SK-N-SH (cell line): ENCODE measurements at regions not wholly inside any gene's neighbourhood (a gene's known extent, or its start where the extent isn't known, plus 50 kb on each side); places are given as distances from the start of the nearest gene placed in this dataset.

Experiments used
- CTCF ChIA-PET: fragments of 300-600, 350-600 bp; formaldehyde crosslinking; extraction: SDS; loops from one replicate; lab custom pipeline; 2021; lab: Yijun Ruan, JAX
- POLR2A ChIA-PET: fragments of 350-600 bp; sonication (Branson Sonifier 250); formaldehyde crosslinking; extraction: SDS; loops from one replicate; lab custom pipeline; 2020; ENCODE audit warnings: antibody characterized with exemption, inconsistent platforms; lab: Yijun Ruan, JAX
- DNase-seq: peaks from one replicate; pipeline ENCODE4 v3.0.0; 2012
- H2AFZ ChIP-seq: fragments of 200-600 bp; sonication (generic); 2 replicates; pipeline ENCODE4 v1.8.1; 2016; ENCODE audit warnings: antibody characterized with exemption, mild to moderate bottlenecking, low read depth
- H3F3A ChIP-seq: fragments of 200-600 bp; sonication (generic); replicated peaks from 2 replicates; pipeline ENCODE3; 2016; ENCODE audit warnings: antibody characterized with exemption, mild to moderate bottlenecking; ENCODE audit not compliant: insufficient read depth
- H3K27ac ChIP-seq, 2 experiments: fragments of 200-500 bp in 1 of 2; fragments of 200-600 bp in 1 of 2; sonication (Bioruptor generic) in 1 of 2; sonication (generic), shearing (Covaris generic) in 1 of 2; 2 replicates each; pipeline versions ENCODE4 v1.5.1 to v1.6.1; 2014 to 2016; ENCODE audit warnings: low read depth in 2 of 2, inconsistent platforms in 1 of 2, low read length in 1 of 2, mild to moderate bottlenecking in 1 of 2, mixed read lengths in 1 of 2
- H3K27me3 ChIP-seq: fragments of 200-600 bp; sonication (generic), shearing (Covaris generic); 2 replicates; pipeline ENCODE4 v1.6.1; 2016; ENCODE audit warnings: mixed run types; ENCODE audit not compliant: insufficient read depth
- H3K36me3 ChIP-seq, 2 experiments: fragments of 200-500 bp in 1 of 2; fragments of 200-600 bp in 1 of 2; sonication (Bioruptor generic) in 1 of 2; sonication (generic) in 1 of 2; replicated peaks in 1 of 2; 2 replicates each; pipeline versions ENCODE3 to v1.5.1; 2014 to 2016; ENCODE audit warnings: low read length in 1 of 2, mild to moderate bottlenecking in 1 of 2; ENCODE audit not compliant: insufficient read depth in 2 of 2, control insufficient read depth in 1 of 2
- H3K4me1 ChIP-seq, 2 experiments: fragments of 200-500 bp in 1 of 2; fragments of 200-600 bp in 1 of 2; sonication (Bioruptor generic) in 1 of 2; sonication (generic), shearing (Covaris generic) in 1 of 2; 2 replicates each; pipeline versions ENCODE4 v1.5.1 to v1.6.1; 2014 to 2016; ENCODE audit warnings: low read depth in 1 of 2, low read length in 1 of 2, mixed run types in 1 of 2; ENCODE audit not compliant: insufficient read depth in 2 of 2, control insufficient read depth in 1 of 2
- H3K4me2 ChIP-seq: fragments of 200-600 bp; sonication (generic), shearing (Covaris generic); 2 replicates; pipeline ENCODE4 v1.6.1; 2017; ENCODE audit warnings: mixed run types
- H3K4me3 ChIP-seq, 2 experiments: fragments of 200-500 bp in 1 of 2; fragments of 200-600 bp in 1 of 2; sonication (Bioruptor generic) in 1 of 2; sonication (generic), shearing (Covaris generic) in 1 of 2; 2 replicates each; pipeline versions ENCODE4 v1.5.1 to v1.8.1; 2014 to 2016; ENCODE audit warnings: low read depth in 2 of 2, inconsistent platforms in 1 of 2, low read length in 1 of 2, mild to moderate bottlenecking in 1 of 2, mixed read lengths in 1 of 2, moderate library complexity in 1 of 2
- H3K79me2 ChIP-seq: fragments of 200-600 bp; sonication (generic); 2 replicates; pipeline ENCODE4 v1.8.1; 2017; ENCODE audit warnings: mild to moderate bottlenecking; ENCODE audit not compliant: insufficient read depth
- H3K9ac ChIP-seq: fragments of 200-600 bp; sonication (generic); 2 replicates; pipeline ENCODE4 v1.6.1; 2017; ENCODE audit warnings: mixed run types
- H3K9me2 ChIP-seq: fragments of 200-600 bp; sonication (generic); 2 replicates; pipeline ENCODE4 v1.6.1; 2017; ENCODE audit warnings: mixed run types
- H3K9me3 ChIP-seq: fragments of 200-600 bp; sonication (generic); 2 replicates; pipeline ENCODE4 v1.6.1; 2017; ENCODE audit warnings: mixed run types, mild to moderate bottlenecking, moderate library complexity
- H4K20me1 ChIP-seq: fragments of 200-600 bp; sonication (generic); 2 replicates; pipeline ENCODE4 v1.6.1; 2017; ENCODE audit warnings: mild to moderate bottlenecking, mixed run types; ENCODE audit not compliant: insufficient read depth
- CTCF ChIP-seq: fragments of 200-600 bp; sonication (generic); IDR thresholded peaks from 2 replicates; pipeline ENCODE4 v1.6.1; 2017; ENCODE audit warnings: antibody characterized with exemption, mild to moderate bottlenecking, moderate library complexity
- EZH2phosphoT487 ChIP-seq: fragments of 200-600 bp; sonication (generic); IDR thresholded peaks from 2 replicates; pipeline ENCODE4 v1.6.1; 2017; ENCODE audit warnings: low read depth, mixed run types, mild to moderate bottlenecking, antibody characterized with exemption, moderate library complexity, borderline replicate concordance
- FOSL2 ChIP-seq: IDR thresholded peaks from 2 replicates; pipeline ENCODE4 v1.4.0; 2012; ENCODE audit warnings: low read depth, mild to moderate bottlenecking, moderate library complexity, borderline replicate concordance
- FOXM1 ChIP-seq: IDR thresholded peaks from 2 replicates; pipeline ENCODE4 v1.4.0; 2012; ENCODE audit warnings: low read depth, mild to moderate bottlenecking
- GABPA ChIP-seq: IDR thresholded peaks from 2 replicates; pipeline ENCODE4 v1.4.0; 2012; ENCODE audit warnings: low read depth, mild to moderate bottlenecking
- MAX ChIP-seq: IDR thresholded peaks from 2 replicates; pipeline ENCODE4 v1.4.0; 2012; ENCODE audit warnings: low read depth
- NFIC ChIP-seq: IDR thresholded peaks from 2 replicates; pipeline ENCODE4 v1.4.0; 2012; ENCODE audit warnings: borderline replicate concordance
- POLR2AphosphoS5 ChIP-seq: IDR thresholded peaks from 2 replicates; pipeline ENCODE4 v1.6.1; 2012; ENCODE audit warnings: low read depth, low read length
- RAD21 ChIP-seq: IDR thresholded peaks from 2 replicates; pipeline ENCODE4 v1.6.1; 2012; ENCODE audit warnings: mild to moderate bottlenecking, low read length
- REST ChIP-seq: IDR thresholded peaks from 2 replicates; pipeline ENCODE4 v1.6.1; 2012; ENCODE audit warnings: mild to moderate bottlenecking, low read depth, low read length, moderate library complexity
- RFX5 ChIP-seq: IDR thresholded peaks from 2 replicates; pipeline ENCODE4 v1.6.1; 2012; ENCODE audit warnings: mild to moderate bottlenecking, improper control_type of control experiment, low read length
- SIN3A ChIP-seq: IDR thresholded peaks from 2 replicates; pipeline ENCODE4 v1.6.1; 2012; ENCODE audit warnings: low read depth, mild to moderate bottlenecking, low read length, moderate library complexity, borderline replicate concordance
- TAF1 ChIP-seq: IDR thresholded peaks from 2 replicates; pipeline ENCODE4 v1.6.1; 2012; ENCODE audit warnings: low read depth, mild to moderate bottlenecking, low read length, moderate library complexity, borderline replicate concordance
- TCF12 ChIP-seq: IDR thresholded peaks from 2 replicates; pipeline ENCODE4 v1.4.0; 2012
- TEAD4 ChIP-seq: IDR thresholded peaks from 2 replicates; pipeline ENCODE4 v1.4.0; 2012; ENCODE audit warnings: mild to moderate bottlenecking, borderline replicate concordance; ENCODE audit not compliant: insufficient read depth
- USF1 ChIP-seq: IDR thresholded peaks from 2 replicates; pipeline ENCODE4 v1.4.0; 2012; ENCODE audit warnings: low read depth, borderline replicate concordance
- USF2 ChIP-seq: fragments of 150-350 bp; IDR thresholded peaks from 2 replicates; pipeline ENCODE4 v1.6.1; 2017; ENCODE audit warnings: antibody characterized with exemption, low read length, low read depth, borderline replicate concordance
- YY1 ChIP-seq: IDR thresholded peaks from 2 replicates; pipeline ENCODE4 v1.4.0; 2012; ENCODE audit warnings: low read depth, mild to moderate bottlenecking
- WGBS: methylation state at CpG from one replicate; pipeline ENCODE4 v1.1.6; 2017; ENCODE audit warnings: low lambda C conversion rate; 5-methylcytosine and 5-hydroxymethylcytosine counted together

- TF ChIP-seq USF2 = no peak
- no peak for TF ChIP-seq RAD21
- no peak for TF ChIP-seq POLR2AphosphoS5
- TF ChIP-seq MAX = no peak
- no peak for TF ChIP-seq TEAD4
- TF ChIP-seq GABPA = no peak
- no peak for TF ChIP-seq RFX5
Measured at GRCh38 chr1:73772941-73773340, 425.0 kb downstream of the LRRIQ3 start (continued).

GRCh38 chr1:73771396-73771795 is 426.6 kb downstream of the LRRIQ3 start:
- Histone ChIP-seq H3K9ac (no peak overlapping the region), H3K27ac (no peak overlapping the region), H3K9me2 (no peaks in the 10 kb centered on the region), H3K9me3 (no peaks in the 10 kb centered on the region), H3K4me1 (no peaks in the 10 kb centered on the region), H3K79me2 (no peaks in the 10 kb centered on the region), H3K36me3 (no peaks in the 10 kb centered on the region), H3K4me2 (no peak overlapping the region), H4K20me1 (no peaks in the 10 kb centered on the region), H2AFZ (no peak overlapping the region), H3F3A (no peaks in the 10 kb centered on the region), H3K4me3 (no peak overlapping the region), H3K27me3 (no peaks in the 10 kb centered on the region)
- ChIA-PET CTCF (no interaction called here), POLR2A (no interaction called here)
- no peak for TF ChIP-seq SIN3A
- TF ChIP-seq RAD21 = no peak
- TF ChIP-seq GABPA = no peak
- no peak for TF ChIP-seq FOXM1
- no peak for TF ChIP-seq CTCF
- no peak for DNase-seq
- WGBS = 61% methylated on average over 8 of the region's 8 CpGs

GRCh38 chr1:73770109-73770905 is 427.7 kb downstream of the LRRIQ3 start:
- ChIA-PET CTCF (no interaction called here), POLR2A (no interaction called here)
- H3K4me1 ChIP-seq = no peaks in the 10 kb centered on the region
- no peak overlapping the region for H3K9ac ChIP-seq
- no peak overlapping the region for H3K27ac ChIP-seq
- DNase-seq = no peak
- no peak overlapping the region for H2AFZ ChIP-seq
- H3K4me3 ChIP-seq = no peak overlapping the region
- TF ChIP-seq YY1 (no peak), REST (no peak), EZH2phosphoT487 (no peak), TAF1 (no peak), USF1 (no peak), NFIC (no peak), TCF12 (no peak), FOSL2 (no peak)
- H3F3A ChIP-seq = no peaks in the 10 kb centered on the region
- H3K79me2 ChIP-seq = no peaks in the 10 kb centered on the region
- H3K9me2 ChIP-seq = no peaks in the 10 kb centered on the region
- H3K36me3 ChIP-seq = no peaks in the 10 kb centered on the region
- no peaks in the 10 kb centered on the region for H3K9me3 ChIP-seq
- H3K27me3 ChIP-seq = no peaks in the 10 kb centered on the region
- no peak overlapping the region for H3K4me2 ChIP-seq
- 45% methylated on average over 4 of the region's 10 CpGs for WGBS
- no peaks in the 10 kb centered on the region for H4K20me1 ChIP-seq
